Tibial nerve (tissue), 3 donors: ENCODE measurements at regions not wholly inside any gene's neighbourhood (a gene's known extent, or its start where the extent isn't known, plus 50 kb on each side); places are given as distances from the start of the nearest gene placed in this dataset.

ENCODE experiments used
- CTCF ChIP-seq, 5 experiments: fragments of 200-600 bp in 3 of 5; fragments of 450-650 bp in 2 of 5; sonication (generic) in 3 of 5; IDR thresholded peaks; one replicate each; pipeline ENCODE4 v1.5.1; 2016 to 2019; ENCODE audit warnings: antibody characterized with exemption in 5 of 5, mild to moderate bottlenecking in 3 of 5, moderate library complexity in 2 of 5
- POLR2A ChIP-seq, 2 donors: fragments of 450-650 bp; IDR thresholded peaks; one replicate each; pipeline ENCODE4 v1.6.1; 2017; ENCODE audit warnings: antibody characterized with exemption in 2 of 2, mild to moderate bottlenecking in 2 of 2, moderate library complexity in 2 of 2

- TF ChIP-seq POLR2A (IDR thresholded peaks at IDR 0.05): no peak
- no peak for TF ChIP-seq CTCF (IDR thresholded peaks at IDR 0.05)
Measured at GRCh38 chr1:80706526-80706925, 1094.2 kb upstream of the ADGRL2 start.
